ENCODE measurements at regions not wholly inside any gene's neighbourhood (a gene's known extent, or its start where the extent isn't known, plus 50 kb on each side); places are given as distances from the start of the nearest gene placed in this dataset.
"Not testable (repeated sequence)": the region's sequence is repeated elsewhere in the genome, so short reads cannot be mapped to it uniquely, and the experiment has no call there.

DNA sequence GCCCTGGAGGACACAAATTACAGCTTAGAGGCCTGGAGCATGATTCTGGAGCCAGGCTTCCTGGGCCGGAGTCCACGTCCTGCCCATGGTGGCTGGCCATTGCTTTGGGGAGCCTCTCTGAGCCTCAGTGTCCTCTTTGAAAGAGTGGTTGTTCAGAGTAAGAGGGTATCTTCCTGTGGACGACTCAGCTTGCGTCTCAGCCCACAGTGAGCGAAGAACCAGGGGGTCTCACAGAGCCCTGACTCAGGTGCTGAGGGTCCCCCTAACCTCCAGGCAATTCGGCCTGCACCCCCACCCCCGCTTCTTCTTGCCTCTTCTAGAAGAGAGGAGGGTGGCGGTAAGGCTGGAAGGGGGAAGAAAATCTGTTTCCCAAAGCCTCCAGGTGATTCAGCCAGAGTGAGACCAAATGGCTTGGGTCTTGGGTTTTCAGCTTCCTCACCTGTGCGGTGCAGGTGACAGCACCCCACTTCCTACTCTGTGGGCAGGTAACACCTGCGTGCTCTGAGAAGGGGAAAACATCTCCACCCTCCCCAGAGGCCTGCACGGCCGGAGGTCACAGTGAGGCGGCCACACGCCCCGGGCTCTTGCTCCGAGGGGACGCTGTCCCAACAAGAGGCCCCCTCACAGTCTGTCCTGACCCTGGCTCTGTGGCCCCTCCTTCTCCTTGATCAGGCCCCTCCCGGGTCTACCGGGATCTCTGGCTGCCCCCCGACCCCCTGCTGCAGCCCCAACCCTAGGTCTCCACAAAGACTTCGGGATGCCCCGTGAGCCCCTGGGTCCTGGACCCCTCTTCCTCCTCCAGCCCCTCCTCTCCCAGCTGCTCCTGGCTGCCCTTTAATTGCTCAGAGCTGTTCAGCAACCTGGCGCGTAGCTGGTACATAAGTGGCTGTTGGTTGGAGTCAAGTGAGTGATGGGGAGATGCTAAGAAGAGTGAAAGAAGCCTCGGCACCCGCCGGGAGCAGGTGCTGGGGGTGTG lies 119.2 kb downstream of the METRNL start:
- DNase-seq, result peak; percentile 31
- no peak for ATAC-seq
- intact Hi-C loops (cut with micrococcal nuclease), result no loop called here

DNA sequence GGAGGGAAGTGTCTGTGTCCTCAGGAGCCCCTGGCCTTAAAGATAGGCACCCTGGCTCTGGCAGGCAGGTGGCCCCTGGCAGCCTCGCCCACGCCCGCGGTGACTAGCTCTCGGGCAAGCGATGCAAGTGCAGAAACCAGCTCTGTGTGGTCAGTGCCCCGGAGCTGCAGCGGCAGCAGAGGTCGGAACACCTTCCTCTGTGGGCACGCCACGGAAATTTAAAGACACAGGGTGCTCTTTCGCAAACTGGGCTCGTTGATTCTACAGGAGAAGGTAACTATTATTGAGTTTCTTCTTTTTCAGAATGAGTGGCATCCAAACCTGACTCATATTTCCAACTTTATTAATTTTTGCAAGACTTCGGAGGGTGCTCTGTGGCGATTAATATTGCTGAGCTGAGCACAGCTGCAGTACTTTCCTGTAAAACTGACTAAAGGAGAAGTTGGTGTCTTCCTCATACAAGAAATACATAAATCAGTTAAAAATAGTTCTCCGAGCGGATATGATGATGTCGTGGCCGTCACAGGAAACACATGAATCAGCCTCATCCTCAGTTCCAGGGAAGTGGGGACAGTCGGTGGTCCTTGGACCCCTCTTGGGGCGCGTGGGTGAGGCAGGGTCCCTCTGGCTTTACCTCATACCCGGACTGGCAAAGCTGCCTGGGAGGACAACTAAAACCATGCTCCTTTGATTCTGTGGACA lies 120.2 kb downstream of the METRNL start:
- peak; percentile 70 for DNase-seq

DNA sequence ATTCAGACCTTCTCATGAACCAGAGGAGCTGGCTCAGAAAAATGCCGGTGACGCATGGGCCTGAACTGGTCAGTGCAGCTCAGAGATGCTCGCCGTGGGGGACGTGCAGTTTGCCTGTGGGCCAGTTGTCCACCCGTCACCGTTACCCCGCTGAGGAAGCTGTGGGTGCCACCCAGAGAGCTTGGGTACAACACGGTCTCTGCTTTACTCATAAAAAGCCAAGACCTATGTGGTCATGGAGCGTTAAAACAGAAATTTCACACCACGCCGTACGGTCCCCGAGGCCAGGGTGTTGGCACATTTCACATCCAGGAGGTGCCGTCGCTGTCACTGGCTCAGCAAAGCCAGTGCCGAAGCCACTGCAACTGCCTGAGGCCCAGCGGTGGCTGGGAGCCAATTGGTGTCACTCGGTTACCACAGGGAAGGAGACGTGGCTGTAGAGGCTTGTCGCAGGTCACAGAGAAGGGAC lies 120.9 kb downstream of the METRNL start:
- intact Hi-C loops (cut with micrococcal nuclease), result no loop called here
- ATAC-seq (peak; percentile 59), DNase-seq (peak; percentile 87)

More for the DNA sequence above, 120.2 kb downstream of the METRNL start:
- intact Hi-C loops (cut with micrococcal nuclease), result no loop called here
- ATAC-seq, result peak; percentile 31

DNA sequence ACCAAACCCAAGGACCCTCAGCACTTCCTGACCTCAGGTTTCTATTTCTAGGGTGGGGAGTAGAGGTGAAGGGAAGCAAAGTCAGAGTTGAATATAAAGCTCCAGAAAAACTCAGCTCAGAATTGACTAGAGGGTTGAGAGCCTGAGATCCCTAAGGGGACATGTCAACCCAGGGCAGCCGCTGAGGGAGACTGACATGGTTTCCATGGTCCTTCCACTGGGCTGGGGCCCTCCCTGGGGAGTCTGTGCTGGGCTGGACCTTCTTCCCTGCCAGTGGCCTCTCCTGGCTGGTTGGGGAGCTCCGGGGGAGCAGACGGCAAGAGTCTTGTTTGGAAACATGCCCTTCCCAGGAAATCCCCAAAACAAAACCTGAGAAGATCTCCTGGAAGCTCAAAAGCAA lies 121.3 kb downstream of the METRNL start:
- intact Hi-C loops (cut with micrococcal nuclease), result no loop called here
- ATAC-seq (no peak), DNase-seq (peak; percentile 29)

DNA sequence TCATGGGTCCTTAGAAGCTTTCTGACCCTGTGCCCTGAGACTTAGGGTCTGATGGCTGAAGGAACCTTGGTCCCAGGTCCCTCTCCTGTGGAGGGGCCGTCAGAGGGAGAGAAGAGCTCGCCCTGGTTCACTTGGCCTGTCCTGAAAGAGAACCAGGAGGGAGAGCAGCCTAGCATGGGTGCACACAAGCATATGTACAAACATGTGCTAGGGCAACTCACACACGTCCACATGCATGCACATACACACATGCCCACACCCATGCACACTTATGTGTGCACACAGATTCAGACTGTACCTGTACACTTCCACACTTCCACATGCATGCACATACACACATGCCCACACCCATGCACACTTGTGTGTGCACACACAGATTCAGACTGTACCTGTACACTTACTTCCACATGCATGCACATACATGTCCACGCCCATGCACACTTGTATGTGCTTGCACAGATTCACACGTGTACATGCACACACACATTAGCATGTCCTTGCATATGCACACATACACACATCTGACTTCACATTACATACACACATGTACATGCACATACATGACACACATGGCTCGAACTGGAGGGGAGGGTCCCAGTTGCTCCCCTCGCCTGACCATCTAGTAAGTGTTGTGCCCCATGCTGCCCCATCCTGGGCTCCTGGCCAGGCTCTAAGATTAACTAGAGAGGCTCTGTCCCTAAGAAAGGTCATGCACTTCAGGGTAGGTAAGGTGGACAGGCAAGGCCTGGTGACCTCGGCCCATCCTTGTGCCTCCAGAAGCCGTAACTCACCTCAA lies 122.0 kb downstream of the METRNL start:
- intact Hi-C loops (cut with micrococcal nuclease), result no loop called here
- DNase-seq (peak; percentile 27), ATAC-seq (no peak)

DNA sequence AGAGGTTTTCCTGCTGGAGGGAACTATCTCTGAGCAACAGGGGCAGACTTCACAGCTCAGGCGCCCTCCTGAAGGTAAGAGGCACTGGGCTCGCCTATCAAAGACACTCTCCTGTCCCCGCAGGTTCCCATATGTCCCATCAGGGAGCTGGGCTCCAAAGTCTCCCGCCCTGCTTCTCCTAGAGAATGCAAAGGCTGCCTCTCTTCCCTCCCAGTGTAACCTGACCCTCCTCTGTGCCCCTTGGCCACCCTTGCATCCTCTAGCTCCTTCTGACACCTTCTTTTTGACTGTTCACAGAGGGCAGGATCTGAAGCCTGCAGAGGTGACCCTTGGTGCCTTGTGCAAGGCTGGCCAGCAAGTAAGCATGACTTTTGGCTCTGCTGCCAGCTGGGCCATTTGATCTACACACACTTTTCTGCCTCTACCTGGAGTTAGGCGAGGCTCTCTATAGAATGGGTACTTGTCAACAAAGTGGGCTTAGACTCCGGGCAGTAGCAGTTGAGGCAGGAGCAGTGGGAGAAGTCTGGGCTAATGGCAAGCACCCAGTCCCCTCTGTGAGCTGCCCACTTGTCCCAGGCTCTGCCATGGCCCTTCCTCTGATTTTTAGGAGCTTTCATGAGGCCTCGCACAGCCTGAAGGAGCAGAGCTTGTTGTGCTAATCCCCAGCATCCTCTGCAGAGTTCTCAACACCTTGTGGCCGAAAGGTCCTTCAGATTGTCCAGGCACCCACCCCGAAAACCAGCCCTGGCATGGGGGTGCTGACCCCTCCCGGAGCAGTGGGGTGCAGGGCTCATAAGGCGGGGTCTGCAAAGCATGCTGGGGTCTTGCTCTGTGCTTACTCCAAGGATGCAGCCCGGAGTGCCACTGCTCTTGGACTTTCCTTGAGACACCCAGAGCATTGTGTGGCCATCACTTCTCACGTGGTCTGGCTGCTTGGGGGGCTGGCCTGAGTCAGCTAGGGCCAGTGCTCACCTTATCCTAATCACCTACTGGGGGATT lies 122.9 kb downstream of the METRNL start:
- ATAC-seq, result no peak
- peak; percentile 29 for DNase-seq
- intact Hi-C loops (cut with micrococcal nuclease), result no loop called here

DNA sequence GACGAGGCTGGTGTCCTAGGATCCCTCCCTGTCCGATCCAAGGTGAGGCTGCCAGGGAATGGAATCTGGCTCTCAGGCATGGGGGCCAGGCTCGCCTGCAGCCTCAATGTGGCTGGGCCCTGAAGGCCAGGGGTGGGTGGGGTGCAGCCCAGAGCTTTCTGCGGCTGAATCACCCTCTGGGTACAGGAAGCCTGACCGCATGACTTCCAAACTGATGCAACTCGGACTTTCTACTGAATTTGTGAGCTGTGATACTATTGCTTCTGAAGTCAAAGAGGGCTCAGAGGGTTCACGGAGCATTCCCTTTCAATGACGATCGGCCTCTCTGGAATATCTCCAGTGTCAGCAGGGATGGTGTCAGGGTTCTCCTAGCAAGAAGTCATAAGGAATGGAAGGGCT lies 123.7 kb downstream of the METRNL start:
- intact Hi-C loops (cut with micrococcal nuclease), result no loop called here
- peak; percentile 47 for ATAC-seq
- DNase-seq, result peak; percentile 60

DNA sequence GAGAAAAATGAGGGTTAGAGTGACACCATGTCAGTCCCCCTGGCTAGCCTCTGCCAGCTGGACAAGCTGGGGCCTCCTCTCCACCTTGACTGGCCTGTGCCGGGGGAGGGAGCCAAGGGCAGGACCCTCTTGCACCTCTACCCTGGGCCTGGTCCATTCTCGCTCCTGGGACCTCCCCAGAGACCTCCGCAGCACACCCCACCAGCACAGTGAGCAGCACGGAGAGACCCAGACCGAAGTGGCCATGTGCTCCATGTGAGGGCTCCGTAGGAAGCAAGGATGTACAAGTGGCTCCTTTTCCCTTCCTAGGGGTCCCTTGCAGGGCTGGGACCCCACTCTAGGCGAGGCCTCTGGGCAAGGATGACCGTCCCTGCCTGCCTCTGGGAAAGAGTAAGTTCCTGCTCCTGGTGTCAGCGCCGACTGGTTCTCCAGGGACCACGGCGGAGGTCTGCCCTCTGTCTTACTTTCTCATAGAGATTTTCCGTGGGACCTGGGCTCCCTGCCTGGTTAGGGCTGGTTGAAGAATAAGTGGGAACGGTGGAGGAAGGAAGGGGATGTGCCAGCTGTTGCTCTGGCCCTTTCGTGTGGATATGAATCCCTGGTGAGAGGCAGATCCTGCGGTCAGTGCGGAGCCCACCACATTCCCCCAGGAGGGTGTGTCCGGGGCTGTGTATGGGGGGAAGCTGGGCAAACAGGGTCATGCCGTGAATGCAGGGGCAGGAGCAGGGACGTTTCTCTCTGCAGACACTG lies 124.2 kb downstream of the METRNL start:
- intact Hi-C loops (cut with micrococcal nuclease), result no loop called here
- DNase-seq (peak; percentile 32), ATAC-seq (no peak)

DNA sequence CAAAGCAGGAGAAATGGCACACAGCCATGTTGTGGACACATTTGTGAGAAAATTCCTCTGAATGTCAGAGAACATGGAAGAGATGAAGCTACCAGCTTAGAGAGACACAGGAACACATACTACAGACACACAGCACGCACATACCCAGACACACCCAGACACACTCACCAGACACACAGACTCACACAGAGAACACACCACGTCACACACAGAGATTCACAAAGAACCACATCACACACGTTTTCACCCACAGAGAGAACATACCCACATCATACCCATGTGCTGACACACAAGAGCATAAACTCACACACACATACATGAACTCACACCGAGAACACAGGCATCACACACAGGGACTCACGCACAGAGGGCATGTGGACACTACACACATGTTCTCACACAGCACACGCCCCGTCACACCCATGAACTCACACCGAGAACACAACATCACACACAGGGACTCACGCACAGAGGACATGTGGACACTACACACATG lies 124.9 kb downstream of the METRNL start:
- ATAC-seq (no peak), DNase-seq (no peak)
- intact Hi-C loops (cut with micrococcal nuclease), result no loop called here

DNA sequence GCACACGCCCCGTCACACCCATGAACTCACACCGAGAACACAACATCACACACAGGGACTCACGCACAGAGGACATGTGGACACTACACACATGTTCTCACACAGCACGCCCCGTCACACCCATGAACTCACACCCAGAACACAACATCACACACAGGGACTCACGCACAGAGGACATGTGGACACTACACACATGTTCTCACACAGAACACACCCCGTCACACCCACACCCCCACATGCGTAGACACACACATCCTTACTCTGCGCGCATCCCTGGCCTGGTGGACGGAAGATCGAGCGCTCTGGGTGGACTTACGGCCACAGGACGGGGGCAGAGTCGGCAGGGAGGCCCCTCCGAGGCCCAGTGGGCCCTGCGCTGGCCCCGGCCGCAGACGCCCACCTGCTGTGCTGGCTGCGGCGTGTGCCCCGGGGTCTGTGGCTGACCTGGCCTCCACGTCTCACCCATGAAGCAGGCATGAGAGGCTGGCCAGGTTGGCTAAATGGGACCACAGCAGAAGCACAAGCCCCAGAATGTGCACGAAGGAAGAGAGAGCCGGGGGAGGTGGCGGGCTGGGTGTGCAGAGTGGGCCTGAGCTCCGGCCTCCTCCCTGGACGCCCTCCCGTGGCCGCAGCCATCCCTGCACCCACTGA lies 125.5 kb downstream of the METRNL start:
- ATAC-seq; intact Hi-C loops (cut with micrococcal nuclease); DNase-seq: not testable (repeated sequence)

DNA sequence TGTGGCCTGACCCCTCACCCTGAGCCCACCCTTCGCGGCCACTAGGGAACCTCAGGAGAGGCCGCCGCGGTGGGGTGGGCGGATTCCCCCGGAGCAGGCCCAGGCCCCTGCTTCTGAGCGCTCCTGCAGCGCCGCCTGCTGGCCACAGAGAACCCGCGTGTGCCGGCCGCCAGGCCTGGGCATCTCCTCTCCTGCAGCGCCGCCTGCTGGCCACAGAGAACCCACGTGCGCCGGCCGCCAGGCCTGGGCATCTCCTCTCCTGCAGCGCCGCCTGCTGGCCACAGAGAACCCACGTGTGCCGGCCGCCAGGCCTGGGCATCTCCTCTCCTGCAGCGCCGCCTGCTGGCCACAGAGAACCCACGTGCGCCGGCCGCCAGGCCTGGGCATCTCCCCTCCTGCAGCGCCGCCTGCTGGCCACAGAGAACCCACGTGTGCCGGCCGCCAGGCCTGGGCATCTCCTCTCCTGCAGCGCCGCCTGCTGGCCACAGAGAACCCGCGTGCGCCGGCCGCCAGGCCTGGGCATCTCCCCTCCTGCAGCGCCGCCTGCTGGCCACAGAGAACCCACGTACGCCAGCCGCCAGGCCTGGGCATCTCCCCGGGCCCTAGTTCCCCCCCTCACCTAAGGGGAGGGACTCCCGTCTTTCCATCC lies 126.1 kb downstream of the METRNL start:
- ATAC-seq; intact Hi-C loops (cut with micrococcal nuclease): not testable (repeated sequence)
- DNase-seq, result peak; percentile 84

DNA sequence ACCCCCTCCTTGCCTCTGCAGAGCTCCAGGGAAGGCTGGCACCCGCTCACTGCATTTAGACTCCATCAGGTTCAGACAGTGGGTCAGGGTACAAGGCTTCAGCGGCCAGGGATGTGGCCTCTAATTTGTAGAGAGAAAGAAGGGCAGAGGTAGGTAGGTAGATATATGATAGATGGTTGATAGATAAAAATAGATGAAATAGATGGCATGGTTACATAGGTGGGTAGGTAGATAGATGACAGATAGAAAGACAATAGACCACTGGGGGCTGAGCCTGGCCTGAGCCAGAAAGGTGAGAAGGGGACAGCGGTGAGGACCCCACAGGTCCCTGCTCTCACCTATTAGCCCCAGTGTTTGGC lies 126.6 kb downstream of the METRNL start:
- intact Hi-C loops (cut with micrococcal nuclease); ATAC-seq; DNase-seq: not testable (repeated sequence)

DNA sequence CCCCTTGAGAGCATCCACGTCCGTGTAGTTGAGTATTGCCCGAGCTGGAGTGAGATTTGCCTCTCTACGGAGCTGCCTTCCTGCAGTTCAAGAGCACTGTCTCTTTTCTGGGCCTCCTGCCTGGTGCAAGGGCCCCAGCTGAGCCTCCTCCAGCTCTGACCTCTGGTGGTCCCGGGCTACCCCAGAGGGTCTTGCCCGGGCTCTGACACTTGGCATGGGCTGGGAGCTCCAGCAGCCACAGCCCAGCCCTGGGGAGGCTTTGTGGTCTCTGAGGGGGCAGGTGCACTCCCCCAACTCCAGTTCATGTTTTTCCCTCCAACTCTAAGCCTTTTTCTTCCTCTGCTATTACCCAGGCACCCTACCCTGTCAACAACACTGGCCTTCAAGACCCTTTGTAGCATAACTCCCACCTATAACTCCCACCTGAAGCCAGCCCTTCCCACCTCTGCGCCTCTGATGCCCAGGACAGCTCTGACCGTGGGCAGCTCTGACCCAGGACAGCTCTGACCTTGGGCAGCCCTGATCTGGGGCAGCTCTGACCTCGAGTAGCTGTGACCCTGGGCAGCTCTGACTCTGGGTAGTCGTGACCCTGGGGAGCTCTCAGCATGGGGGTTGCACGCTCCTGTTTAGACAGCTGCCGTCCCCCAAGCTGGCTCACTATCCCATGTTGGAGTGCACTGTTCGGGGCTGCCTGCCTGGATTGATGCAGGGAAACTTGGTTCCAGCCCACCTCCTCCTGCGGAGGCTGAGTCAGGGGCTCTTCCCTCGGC lies 127.6 kb downstream of the METRNL start:
- intact Hi-C loops (cut with micrococcal nuclease); ATAC-seq: not testable (repeated sequence)
- peak; percentile 18 for DNase-seq

DNA sequence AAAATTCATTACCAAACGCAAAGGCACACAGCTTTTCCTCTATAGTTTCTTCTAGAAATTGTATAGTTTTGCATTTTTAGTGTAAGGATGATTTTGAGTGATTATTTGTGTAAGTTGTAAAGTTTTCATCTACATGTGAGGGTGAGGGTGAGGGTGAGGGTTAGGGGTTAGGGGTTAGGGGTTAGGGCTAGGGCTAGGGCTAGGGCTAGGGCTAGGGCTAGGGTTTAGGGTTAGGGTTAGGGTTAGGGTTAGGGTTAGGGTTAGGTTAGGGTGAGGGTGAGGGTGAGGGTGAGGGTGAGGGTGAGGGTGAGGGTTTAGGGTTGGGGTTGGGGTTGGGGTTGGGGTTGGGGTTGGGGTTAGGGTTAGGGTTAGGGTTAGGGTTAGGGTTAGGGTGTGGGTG lies 167.6 kb downstream of the METRNL start:
- intact Hi-C loops (cut with micrococcal nuclease); DNase-seq: not testable (repeated sequence)
- peak; percentile 52 for ATAC-seq
